HG03196 (cell line): ENCODE measurements at regions not wholly inside any gene's neighbourhood (a gene's known extent, or its start where the extent isn't known, plus 50 kb on each side); places are given as distances from the start of the nearest gene placed in this dataset.
"Not testable (repeated sequence)": the region's sequence is repeated elsewhere in the genome, so short reads cannot be mapped to it uniquely, and the experiment has no call there.

Source experiments
- ATAC-seq: cut with Tn5 transposase; IDR thresholded peaks from one replicate; pipeline ENCODE4 v1.9.1; 2021; ENCODE audit not compliant: unreplicated experiment

- ATAC-seq, result no peak
These were observed 1120.0 kb upstream of the CDH10 start for GRCh38 chr5:25764733-25765132.

DNA sequence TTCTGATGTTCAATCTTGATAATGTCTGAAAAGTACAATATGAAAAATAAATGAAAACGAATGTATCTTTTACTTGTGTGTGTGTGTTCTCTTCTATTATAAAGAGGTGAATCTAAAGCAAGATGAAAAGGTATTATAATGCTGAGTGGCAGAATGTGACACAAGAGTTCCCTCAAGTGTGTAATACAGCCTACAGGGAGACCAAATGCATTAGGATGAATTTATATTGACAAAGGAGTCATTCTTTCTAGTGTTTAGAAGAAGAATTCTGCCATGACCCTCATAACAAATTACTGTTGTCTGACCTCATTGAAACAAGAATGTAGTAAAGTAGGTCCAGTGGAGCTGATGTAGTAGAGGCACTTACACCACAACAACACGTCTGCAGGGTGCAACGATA lies 1119.0 kb upstream of the CDH10 start:
- ATAC-seq, result no peak

DNA sequence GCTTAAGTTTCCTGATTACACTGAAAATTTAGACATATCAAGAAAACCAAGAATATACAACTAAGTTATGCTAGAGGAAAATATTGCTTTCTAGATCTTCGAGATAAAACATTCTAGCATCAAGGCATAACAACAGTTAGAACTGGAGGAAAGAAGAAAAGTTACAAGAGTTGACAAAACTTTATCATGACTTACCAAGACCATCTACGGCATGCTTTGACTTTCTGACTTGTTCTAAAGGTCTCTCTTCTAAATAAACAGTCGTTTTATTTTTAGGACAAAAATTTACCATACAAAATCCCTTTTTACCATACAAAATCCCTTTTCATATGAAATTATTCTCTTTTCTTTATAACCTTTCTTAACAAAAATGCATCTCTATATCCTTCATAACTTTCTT lies 1110.1 kb upstream of the CDH10 start:
- ATAC-seq, result no peak

DNA sequence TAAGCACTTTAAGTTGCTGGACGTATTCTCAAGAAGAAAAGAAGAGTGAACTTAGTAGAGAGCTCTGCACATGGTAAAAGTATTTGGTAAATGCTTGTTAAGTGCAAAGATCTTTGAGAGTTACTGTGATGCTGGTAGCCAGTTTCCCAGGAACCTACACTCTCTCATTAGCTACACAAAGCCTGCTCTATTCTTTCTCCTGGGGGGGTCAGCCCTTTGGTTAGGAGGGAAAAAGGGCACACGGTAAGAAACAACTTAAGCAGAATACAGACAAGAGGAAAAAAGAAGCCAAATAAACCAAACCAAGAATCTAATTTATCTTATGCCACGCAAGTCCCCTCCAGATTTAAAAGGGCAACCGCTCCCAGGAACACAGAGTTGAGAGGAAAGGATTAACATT lies 1100.1 kb upstream of the CDH10 start:
- ATAC-seq, result no peak

GRCh38 chr5:25716680-25717079 lies 1071.9 kb upstream of the CDH10 start:
- no peak for ATAC-seq

- ATAC-seq, result no peak
These were observed 1068.5 kb upstream of the CDH10 start for GRCh38 chr5:25713259-25713658.

GRCh38 chr5:25707093-25707492 lies 1062.3 kb upstream of the CDH10 start:
- no peak for ATAC-seq

- ATAC-seq, result no peak
These were observed 1057.2 kb upstream of the CDH10 start for GRCh38 chr5:25701936-25702335.

DNA sequence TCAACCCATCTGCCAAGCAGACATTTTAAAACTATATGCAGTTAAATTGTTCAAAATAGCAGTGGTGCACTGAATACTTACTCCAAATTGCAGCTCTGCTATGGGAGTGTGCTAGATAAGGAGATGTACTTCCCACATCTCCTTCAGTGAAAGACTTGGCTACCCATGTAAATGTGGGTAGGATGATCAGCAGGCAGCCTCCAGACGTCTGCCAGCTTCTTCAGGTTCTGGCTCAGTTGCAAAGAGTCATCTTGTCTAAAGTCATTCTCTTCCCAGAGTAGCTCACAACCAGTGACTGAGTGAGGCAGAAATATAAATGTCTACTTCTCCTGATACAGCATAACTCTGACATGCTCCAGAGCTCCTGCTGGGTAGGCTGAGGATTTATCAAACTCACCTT lies 1050.0 kb upstream of the CDH10 start:
- ATAC-seq, result no peak

DNA sequence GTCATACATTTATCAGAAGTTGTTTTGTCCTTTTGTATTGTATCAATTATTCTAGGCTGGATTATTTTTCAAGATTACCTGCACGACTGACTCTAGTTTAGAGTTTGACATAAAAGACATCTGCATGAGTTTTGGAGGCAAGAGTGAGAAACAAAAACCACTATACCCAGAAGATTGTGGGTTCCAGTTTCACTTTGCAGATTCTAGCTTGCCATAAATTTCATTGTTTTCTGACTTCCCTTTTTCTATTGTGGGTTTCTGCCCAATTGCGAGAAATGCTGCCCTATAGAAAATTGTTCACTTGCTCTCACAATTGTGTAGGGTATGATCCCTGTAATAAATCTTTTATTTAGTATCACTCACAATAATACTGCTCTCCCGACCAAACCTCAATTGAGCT lies 1043.4 kb upstream of the CDH10 start:
- ATAC-seq, result peak; percentile 71

DNA sequence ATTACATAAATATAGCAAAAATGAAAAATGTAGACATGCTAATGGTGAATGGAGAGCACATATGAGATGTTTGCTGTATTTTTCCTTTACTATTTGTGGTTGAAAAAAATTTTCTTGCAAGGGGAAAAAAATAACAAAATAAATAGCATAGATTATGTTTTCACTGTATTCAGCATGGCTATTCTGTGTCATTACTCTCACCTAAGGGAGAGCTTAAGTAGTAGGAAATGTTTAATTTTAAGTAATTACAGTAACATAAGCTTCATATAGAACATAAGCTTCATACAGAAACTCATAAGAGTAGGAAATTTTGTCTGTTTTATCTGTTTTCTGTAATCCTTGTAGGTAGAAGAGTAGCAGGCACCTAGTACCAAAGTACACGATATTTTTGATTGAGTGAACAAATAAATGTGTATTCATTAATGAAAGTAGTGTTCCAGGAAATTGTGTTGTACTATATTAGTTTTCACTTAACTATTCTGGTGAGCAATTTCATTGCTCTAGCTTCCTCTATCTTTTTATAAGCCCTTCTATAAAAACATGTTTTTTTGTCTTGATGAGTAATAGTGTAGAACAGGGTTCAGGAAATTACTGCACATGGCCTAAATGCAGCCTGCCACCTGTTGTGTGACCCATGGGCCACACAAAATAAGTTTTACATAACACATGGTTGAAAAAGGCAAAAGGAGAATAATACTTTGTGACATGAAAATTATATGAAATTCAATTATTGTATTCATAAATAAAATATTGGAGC lies 1025.0 kb upstream of the CDH10 start:
- no peak for ATAC-seq

- ATAC-seq, result no peak
These were observed 1017.8 kb upstream of the CDH10 start for GRCh38 chr5:25662610-25663009.

DNA sequence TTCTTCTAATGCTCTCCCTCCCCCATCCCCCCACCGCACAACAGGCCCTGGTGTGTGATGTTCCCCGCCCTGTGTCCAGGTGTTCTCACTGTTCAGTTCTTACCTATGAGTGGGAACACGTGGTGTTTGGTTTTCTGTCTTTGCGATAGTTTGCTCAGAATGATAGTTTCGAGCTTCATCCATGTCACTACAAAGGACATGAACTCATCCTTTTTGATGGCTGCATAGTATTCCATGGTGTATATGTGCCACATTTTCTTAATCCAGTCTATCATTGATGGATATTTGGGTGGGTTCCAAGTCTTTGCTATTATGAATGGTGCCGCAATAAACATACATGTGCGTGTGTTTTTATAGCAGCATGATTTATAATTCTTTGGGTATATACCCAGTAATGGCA lies 1005.5 kb upstream of the CDH10 start:
- ATAC-seq, result not testable (repeated sequence)

- ATAC-seq, result no peak
These were observed 1005.0 kb upstream of the CDH10 start for GRCh38 chr5:25649628-25650265.

- no peak for ATAC-seq
These were observed 1001.9 kb upstream of the CDH10 start for GRCh38 chr5:25646421-25647341.

DNA sequence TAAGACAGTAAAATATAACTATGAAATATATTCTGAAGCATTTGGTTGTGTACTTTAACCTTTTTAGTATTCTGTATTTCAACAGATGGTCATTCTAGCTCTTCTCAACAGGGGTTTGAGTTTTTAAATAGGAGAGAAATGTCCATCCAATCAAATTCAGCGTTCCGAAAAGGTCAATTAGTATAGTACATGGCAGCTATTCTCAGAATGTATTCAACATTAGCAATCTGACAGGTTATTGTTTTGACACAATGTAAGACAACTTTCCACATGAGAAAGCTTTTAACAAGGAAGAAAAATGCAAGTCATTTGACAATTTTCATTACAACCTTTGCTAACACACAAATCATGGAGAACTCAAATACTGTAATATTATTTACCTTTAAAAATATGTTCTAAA lies 996.3 kb upstream of the CDH10 start:
- no peak for ATAC-seq

- ATAC-seq, result no peak
These were observed 974.5 kb upstream of the CDH10 start for GRCh38 chr5:25619273-25619672.

GRCh38 chr5:25618821-25619220 lies 974.0 kb upstream of the CDH10 start:
- no peak for ATAC-seq

- ATAC-seq, result no peak
These were observed 969.7 kb upstream of the CDH10 start for GRCh38 chr5:25614466-25614865.

GRCh38 chr5:25604681-25605080 lies 959.9 kb upstream of the CDH10 start:
- no peak for ATAC-seq

DNA sequence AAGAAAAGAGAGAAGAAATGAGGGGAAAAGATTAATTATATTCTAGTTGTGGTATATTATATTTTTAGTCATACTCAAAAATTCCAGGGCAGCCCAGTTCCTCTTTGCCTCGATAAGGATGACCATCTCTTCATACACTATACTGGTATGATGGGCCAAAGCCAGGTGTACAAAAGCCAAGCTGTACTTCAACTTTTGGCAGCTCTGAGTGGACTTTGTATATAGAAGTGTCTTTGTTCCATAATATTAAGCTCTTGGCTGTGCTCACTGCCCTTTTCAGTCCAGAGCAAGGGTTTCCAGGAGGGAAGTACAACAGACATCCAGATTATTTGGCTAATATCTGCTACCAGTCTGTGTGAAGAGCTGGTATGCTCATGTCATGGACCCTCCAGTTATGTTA lies 934.3 kb upstream of the CDH10 start:
- no peak for ATAC-seq

DNA sequence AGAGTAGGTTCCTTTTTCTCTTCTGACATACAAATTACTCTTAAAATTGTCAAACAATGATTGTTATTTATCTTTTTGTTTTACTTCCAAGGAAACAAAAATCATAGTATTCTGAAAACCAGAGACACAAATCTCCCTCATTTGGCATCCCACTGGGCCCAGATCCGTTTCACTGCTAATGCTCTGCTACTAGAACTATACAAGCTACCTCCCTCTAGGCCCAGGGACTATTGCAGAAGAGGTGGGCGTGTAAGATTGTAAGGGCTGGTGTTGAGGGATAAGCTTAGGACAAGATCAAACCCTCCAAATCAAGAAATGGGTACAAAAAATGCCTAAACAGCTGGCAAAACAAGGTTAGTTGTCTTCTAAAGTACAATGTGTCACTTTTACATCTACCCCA lies 928.9 kb upstream of the CDH10 start:
- no peak for ATAC-seq
